ENCODE measurements at regions not wholly inside any gene's neighbourhood (a gene's known extent, or its start where the extent isn't known, plus 50 kb on each side); places are given as distances from the start of the nearest gene placed in this dataset.

DNA sequence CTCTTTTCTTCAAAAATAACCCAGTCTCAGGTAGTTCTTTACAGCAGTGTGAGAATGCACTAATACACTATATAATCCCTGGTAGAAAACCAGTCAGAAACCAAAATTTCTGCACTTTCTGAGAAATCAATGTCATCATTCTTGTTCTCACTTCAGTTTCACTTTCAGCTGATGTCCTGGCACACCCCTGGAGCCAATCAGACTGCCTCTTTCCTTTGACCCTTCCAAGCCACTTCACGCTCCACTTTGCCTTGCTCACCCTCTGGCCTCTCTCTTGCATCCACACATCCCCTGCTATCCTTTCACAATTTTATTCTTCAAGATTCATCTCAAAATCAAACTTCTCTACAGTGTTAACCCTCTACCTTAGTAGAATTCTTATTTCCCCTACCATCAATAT is 181.1 kb downstream of the ASCL1 start:
- no peak overlapping the region for H3K27ac ChIP-seq (ENCODE audit: low read depth, low read length)
- H2BK120ac ChIP-seq (ENCODE audit: insufficient read depth, low read length, poor library complexity), result no peak overlapping the region
- H4K12ac ChIP-seq (ENCODE audit: low read depth, low read length), result no peak overlapping the region
- H3K4me3 ChIP-seq (ENCODE audit: low read depth, low read length), result no peak overlapping the region
- H3K9me3 ChIP-seq (ENCODE audit: insufficient read depth, low read depth, low read length), result no peaks in the 10 kb centered on the region
- no peaks in the 10 kb centered on the region for H3K79me2 ChIP-seq (ENCODE audit: control insufficient read depth, insufficient read depth, low read length, poor library complexity)
- no peaks in the 10 kb centered on the region for H3K4me1 ChIP-seq (ENCODE audit: control insufficient read depth in 1 of 2, insufficient read depth in 2 of 2, low read length in 2 of 2)
- H4K8ac ChIP-seq (ENCODE audit: low read depth, low read length), result no peak overlapping the region
- DNase-seq, result no peak
- H3K79me1 ChIP-seq (ENCODE audit: low read length), result no peaks in the 10 kb centered on the region
- H3K23ac ChIP-seq (ENCODE audit: low read length), result no peak overlapping the region
- no peak overlapping the region for H2BK5ac ChIP-seq (ENCODE audit: low read depth, low read length, poor library complexity)
- H4K91ac ChIP-seq (ENCODE audit: low read depth, low read length), result no peak overlapping the region
- no peak overlapping the region for H2BK12ac ChIP-seq (ENCODE audit: low read length)
- no peak overlapping the region for H3K9ac ChIP-seq (ENCODE audit: low read length)
- no peak overlapping the region for H2AK5ac ChIP-seq (ENCODE audit: low read length)
- no peak overlapping the region for H3K14ac ChIP-seq (ENCODE audit: low read length)
- H3K27me3 ChIP-seq (ENCODE audit: insufficient read depth, low read length), result no peaks in the 10 kb centered on the region
- WGBS (ENCODE audit: extremely low coverage, insufficient coverage, insufficient read length), result no CpG with 5 or more reads among the region's 1 CpG
- H3K36me3 ChIP-seq (ENCODE audit: control insufficient read depth in 1 of 2, insufficient read depth in 2 of 2, low read length in 2 of 2), result no peaks in the 10 kb centered on the region
- H3K18ac ChIP-seq (ENCODE audit: low read length), result no peak overlapping the region
- H3K4me2 ChIP-seq (ENCODE audit: low read length), result no peak overlapping the region
- H2AFZ ChIP-seq (ENCODE audit: insufficient read depth, low read length, poor library complexity), result no peak overlapping the region
- H3K4ac ChIP-seq (ENCODE audit: low read depth, low read length), result no peak overlapping the region

DNA sequence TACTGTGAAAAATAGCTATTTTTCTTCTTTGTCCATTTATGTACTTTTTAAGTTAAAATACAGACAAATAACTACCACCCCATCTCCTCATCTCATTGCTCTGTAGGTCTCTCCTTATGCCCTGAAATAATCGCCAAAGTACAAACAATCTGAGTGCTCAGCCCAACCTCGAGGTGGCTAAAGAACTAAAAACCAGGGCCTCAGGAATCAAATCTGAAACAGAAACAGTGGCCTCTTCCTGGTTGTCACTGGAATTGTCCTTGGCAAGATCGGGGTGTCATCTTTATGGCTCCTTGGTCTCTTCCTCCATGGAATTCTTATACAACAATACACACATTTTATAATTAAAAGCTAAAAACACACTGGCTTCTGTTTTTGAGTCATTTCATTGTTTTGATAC is 182.4 kb downstream of the ASCL1 start:
- Histone ChIP-seq H3K79me2 (ENCODE audit: control insufficient read depth, insufficient read depth, low read length, poor library complexity) (no peaks in the 10 kb centered on the region), H4K12ac (ENCODE audit: low read depth, low read length) (no peak overlapping the region), H3K79me1 (ENCODE audit: low read length) (no peaks in the 10 kb centered on the region), H3K4me2 (ENCODE audit: low read length) (no peak overlapping the region), H2AK5ac (ENCODE audit: low read length) (no peak overlapping the region), H3K36me3 (ENCODE audit: control insufficient read depth in 1 of 2, insufficient read depth in 2 of 2, low read length in 2 of 2) (no peaks in the 10 kb centered on the region), H3K27ac (ENCODE audit: low read depth, low read length) (no peak overlapping the region), H3K4me3 (ENCODE audit: low read depth, low read length) (no peak overlapping the region), H3K27me3 (ENCODE audit: insufficient read depth, low read length) (no peaks in the 10 kb centered on the region), H3K23ac (ENCODE audit: low read length) (no peak overlapping the region), H4K91ac (ENCODE audit: low read depth, low read length) (no peak overlapping the region), H3K4ac (ENCODE audit: low read depth, low read length) (no peak overlapping the region), H2BK12ac (ENCODE audit: low read length) (no peak overlapping the region), H2BK120ac (ENCODE audit: insufficient read depth, low read length, poor library complexity) (no peak overlapping the region), H3K9ac (ENCODE audit: low read length) (no peak overlapping the region), H2BK5ac (ENCODE audit: low read depth, low read length, poor library complexity) (no peak overlapping the region), H3K9me3 (ENCODE audit: insufficient read depth, low read depth, low read length) (no peaks in the 10 kb centered on the region), H3K4me1 (ENCODE audit: control insufficient read depth in 1 of 2, insufficient read depth in 2 of 2, low read length in 2 of 2) (no peaks in the 10 kb centered on the region), H4K8ac (ENCODE audit: low read depth, low read length) (no peak overlapping the region), H2AFZ (ENCODE audit: insufficient read depth, low read length, poor library complexity) (no peak overlapping the region), H3K18ac (ENCODE audit: low read length) (no peak overlapping the region), H3K14ac (ENCODE audit: low read length) (no peak overlapping the region)
- WGBS (ENCODE audit: extremely low coverage, insufficient coverage, insufficient read length), result no CpG with 5 or more reads among the region's 3 CpGs
- DNase-seq, result no peak

DNA sequence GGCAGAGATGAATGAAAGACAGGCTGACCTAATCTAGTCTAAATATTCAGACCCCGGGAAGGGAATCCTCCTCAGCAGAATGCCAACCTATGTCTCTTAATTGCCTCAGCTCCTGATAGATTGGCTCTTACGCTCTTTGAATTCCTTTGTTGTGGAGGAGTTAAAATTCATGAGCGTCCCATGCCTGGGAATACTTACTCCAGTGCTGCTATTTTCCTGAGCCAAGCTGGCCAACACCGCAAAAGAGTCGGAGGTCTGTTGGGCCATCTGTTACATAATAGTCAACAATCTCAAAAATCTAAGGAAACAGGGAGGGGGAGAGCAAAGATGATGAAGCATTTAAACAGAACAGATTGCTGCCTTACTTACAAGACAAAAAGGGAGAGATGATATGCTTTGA is 182.8 kb downstream of the ASCL1 start:
- no peak overlapping the region for H2BK120ac ChIP-seq (ENCODE audit: insufficient read depth, low read length, poor library complexity)
- no peaks in the 10 kb centered on the region for H3K9me3 ChIP-seq (ENCODE audit: insufficient read depth, low read depth, low read length)
- H2AK5ac ChIP-seq (ENCODE audit: low read length), result no peak overlapping the region
- H4K12ac ChIP-seq (ENCODE audit: low read depth, low read length), result no peak overlapping the region
- no peaks in the 10 kb centered on the region for H3K79me2 ChIP-seq (ENCODE audit: control insufficient read depth, insufficient read depth, low read length, poor library complexity)
- no peaks in the 10 kb centered on the region for H3K4me1 ChIP-seq (ENCODE audit: control insufficient read depth in 1 of 2, insufficient read depth in 2 of 2, low read length in 2 of 2)
- no peak overlapping the region for H2BK12ac ChIP-seq (ENCODE audit: low read length)
- H3K23ac ChIP-seq (ENCODE audit: low read length), result no peak overlapping the region
- H4K91ac ChIP-seq (ENCODE audit: low read depth, low read length), result no peak overlapping the region
- no peak overlapping the region for H4K8ac ChIP-seq (ENCODE audit: low read depth, low read length)
- no peak overlapping the region for H3K14ac ChIP-seq (ENCODE audit: low read length)
- no peak for DNase-seq
- H3K9ac ChIP-seq (ENCODE audit: low read length), result no peak overlapping the region
- H3K4me3 ChIP-seq (ENCODE audit: low read depth, low read length), result no peak overlapping the region
- no peaks in the 10 kb centered on the region for H3K79me1 ChIP-seq (ENCODE audit: low read length)
- WGBS (ENCODE audit: extremely low coverage, insufficient coverage, insufficient read length), result no CpG with 5 or more reads among the region's 5 CpGs
- no peak overlapping the region for H3K4me2 ChIP-seq (ENCODE audit: low read length)
- no peak overlapping the region for H3K18ac ChIP-seq (ENCODE audit: low read length)
- no peak overlapping the region for H2AFZ ChIP-seq (ENCODE audit: insufficient read depth, low read length, poor library complexity)
- no peak overlapping the region for H2BK5ac ChIP-seq (ENCODE audit: low read depth, low read length, poor library complexity)
- H3K27me3 ChIP-seq (ENCODE audit: insufficient read depth, low read length), result no peaks in the 10 kb centered on the region
- H3K4ac ChIP-seq (ENCODE audit: low read depth, low read length), result no peak overlapping the region
- no peak overlapping the region for H3K27ac ChIP-seq (ENCODE audit: low read depth, low read length)
- H3K36me3 ChIP-seq (ENCODE audit: control insufficient read depth in 1 of 2, insufficient read depth in 2 of 2, low read length in 2 of 2), result no peaks in the 10 kb centered on the region

DNA sequence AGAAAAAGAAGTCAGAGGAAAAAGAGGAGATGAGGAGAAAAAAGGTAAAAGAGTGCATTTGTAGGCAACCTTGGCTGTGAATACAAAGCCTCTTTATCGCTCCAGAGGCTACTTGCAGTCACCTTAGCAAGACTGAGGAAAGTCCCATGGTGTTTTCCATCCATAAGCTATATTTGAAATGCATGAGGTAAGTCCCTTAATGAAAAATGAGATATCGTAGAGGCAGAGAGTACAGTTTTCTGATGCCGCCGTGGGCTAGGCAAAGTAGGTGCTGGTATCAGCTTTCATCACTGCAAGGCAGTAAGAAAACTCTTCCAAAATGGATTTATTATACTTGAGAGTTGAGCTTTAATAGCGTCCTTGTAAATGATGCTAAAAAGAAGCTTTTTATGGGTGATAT is 186.8 kb downstream of the ASCL1 start:
- no peak overlapping the region for H3K27ac ChIP-seq (ENCODE audit: low read depth, low read length)
- H4K91ac ChIP-seq (ENCODE audit: low read depth, low read length), result no peak overlapping the region
- H3K4me2 ChIP-seq (ENCODE audit: low read length), result no peak overlapping the region
- no peak overlapping the region for H4K8ac ChIP-seq (ENCODE audit: low read depth, low read length)
- no peak overlapping the region for H3K9ac ChIP-seq (ENCODE audit: low read length)
- H3K9me3 ChIP-seq (ENCODE audit: insufficient read depth, low read depth, low read length), result no peaks in the 10 kb centered on the region
- no peak overlapping the region for H3K18ac ChIP-seq (ENCODE audit: low read length)
- H2AFZ ChIP-seq (ENCODE audit: insufficient read depth, low read length, poor library complexity), result no peak overlapping the region
- no peak overlapping the region for H3K4me3 ChIP-seq (ENCODE audit: low read depth, low read length)
- no peak overlapping the region for H2BK120ac ChIP-seq (ENCODE audit: insufficient read depth, low read length, poor library complexity)
- WGBS (ENCODE audit: extremely low coverage, insufficient coverage, insufficient read length), result no CpG with 5 or more reads among the region's 5 CpGs
- no peak overlapping the region for H2BK5ac ChIP-seq (ENCODE audit: low read depth, low read length, poor library complexity)
- H3K4me1 ChIP-seq (ENCODE audit: control insufficient read depth in 1 of 2, insufficient read depth in 2 of 2, low read length in 2 of 2), result no peaks in the 10 kb centered on the region
- H3K14ac ChIP-seq (ENCODE audit: low read length), result no peak overlapping the region
- no peak overlapping the region for H2AK5ac ChIP-seq (ENCODE audit: low read length)
- H4K12ac ChIP-seq (ENCODE audit: low read depth, low read length), result no peak overlapping the region
- no peak overlapping the region for H2BK12ac ChIP-seq (ENCODE audit: low read length)
- no peak for DNase-seq
- no peak overlapping the region for H3K23ac ChIP-seq (ENCODE audit: low read length)
- no peaks in the 10 kb centered on the region for H3K27me3 ChIP-seq (ENCODE audit: insufficient read depth, low read length)
- no peaks in the 10 kb centered on the region for H3K36me3 ChIP-seq (ENCODE audit: control insufficient read depth in 1 of 2, insufficient read depth in 2 of 2, low read length in 2 of 2)
- H3K79me2 ChIP-seq (ENCODE audit: control insufficient read depth, insufficient read depth, low read length, poor library complexity), result no peaks in the 10 kb centered on the region
- H3K79me1 ChIP-seq (ENCODE audit: low read length), result no peaks in the 10 kb centered on the region
- no peak overlapping the region for H3K4ac ChIP-seq (ENCODE audit: low read depth, low read length)

Data from trophoblast cell (in vitro differentiated cells and primary cell).